ENCODE measurements at regions not wholly inside any gene's neighbourhood (a gene's known extent, or its start where the extent isn't known, plus 50 kb on each side); places are given as distances from the start of the nearest gene placed in this dataset.
"Not testable (repeated sequence)": the region's sequence is repeated elsewhere in the genome, so short reads cannot be mapped to it uniquely, and the experiment has no call there.

DNA sequence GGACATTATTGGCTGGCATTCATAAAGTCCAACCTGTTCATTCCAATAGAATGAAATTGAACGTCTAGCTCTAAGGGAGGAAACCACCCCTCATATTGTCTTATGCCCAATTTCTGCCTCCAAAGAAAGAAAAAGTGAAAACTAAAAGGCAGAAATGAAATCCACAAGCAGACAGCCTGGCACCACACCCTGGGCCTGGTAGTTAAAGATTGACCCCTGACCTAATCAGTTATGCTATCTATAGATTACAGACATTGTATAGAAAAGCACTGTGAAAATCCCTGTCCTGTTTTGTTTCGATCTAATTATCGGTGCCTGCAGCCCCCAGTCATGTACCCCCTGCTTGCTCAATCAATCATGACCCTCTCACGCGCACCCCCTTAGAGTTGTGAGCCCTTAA lies 54.3 kb upstream of the ATP1B1 start:
- DNase-seq (ENCODE audit: low spot score) = not testable (repeated sequence)

- DNase-seq (ENCODE audit: low spot score) = no peak
Observed at GRCh38 chr1:169052727-169053126, 53.8 kb upstream of the ATP1B1 start.

GRCh38 chr1:169053196-169053595 lies 53.3 kb upstream of the ATP1B1 start:
- DNase-seq (ENCODE audit: low spot score) = no peak

Data from HT-29 (cell line).